GM12892 (cell line): ENCODE measurements at regions not wholly inside any gene's neighbourhood (a gene's known extent, or its start where the extent isn't known, plus 50 kb on each side); places are given as distances from the start of the nearest gene placed in this dataset.

Experiments
- POLR2A ChIP-seq: IDR thresholded peaks from 2 replicates; pipeline ENCODE4 v1.6.1; 2011; ENCODE audit warnings: low read depth, low read length, control low read depth
- POLR2AphosphoS5 ChIP-seq: IDR thresholded peaks from 2 replicates; pipeline ENCODE4 v1.6.1; 2011; ENCODE audit warnings: low read depth, low read length, control low read depth
- TAF1 ChIP-seq: IDR thresholded peaks from 2 replicates; pipeline ENCODE4 v1.6.1; 2011; ENCODE audit warnings: low read depth, mild to moderate bottlenecking, control low read depth, low read length, borderline replicate concordance

DNA sequence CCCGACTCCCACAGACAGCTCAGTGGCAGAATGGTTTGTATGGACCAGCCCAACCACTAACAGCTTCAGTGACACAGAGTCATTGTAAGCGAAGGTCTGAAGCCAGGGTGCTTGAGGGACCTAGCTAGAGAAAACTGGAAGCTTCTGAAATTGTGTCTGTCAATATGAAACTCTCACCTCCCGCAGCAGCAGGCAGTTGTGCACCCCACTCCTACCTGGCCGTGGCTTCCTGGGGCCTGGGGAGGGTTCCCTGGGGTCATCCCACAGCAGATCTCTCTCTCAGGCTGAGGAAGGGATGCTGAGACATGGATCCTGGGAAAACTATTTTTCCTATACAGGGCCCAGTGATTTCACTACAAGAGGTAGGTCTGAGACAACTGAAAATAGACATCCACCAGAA, 229.5 kb downstream of the TFCP2L1 start:
- no peak for TF ChIP-seq POLR2AphosphoS5
- TF ChIP-seq POLR2A, result no peak
- no peak for TF ChIP-seq TAF1
